HTR-8/SVneo (cell line): ENCODE measurements at regions not wholly inside any gene's neighbourhood (a gene's known extent, or its start where the extent isn't known, plus 50 kb on each side); places are given as distances from the start of the nearest gene placed in this dataset.
"Not testable (repeated sequence)": the region's sequence is repeated elsewhere in the genome, so short reads cannot be mapped to it uniquely, and the experiment has no call there.

Source experiments
- DNase-seq: peaks from one replicate; pipeline ENCODE4 v3.0.0; 2011; ENCODE audit warnings: low spot score, mixed read lengths; ENCODE audit not compliant: insufficient read length
- FAIRE-seq: peaks from 2 replicates; lab custom pipeline; 2011; peaks lifted over from hg19 to GRCh38; lab: Jason Lieb, UNC

DNA sequence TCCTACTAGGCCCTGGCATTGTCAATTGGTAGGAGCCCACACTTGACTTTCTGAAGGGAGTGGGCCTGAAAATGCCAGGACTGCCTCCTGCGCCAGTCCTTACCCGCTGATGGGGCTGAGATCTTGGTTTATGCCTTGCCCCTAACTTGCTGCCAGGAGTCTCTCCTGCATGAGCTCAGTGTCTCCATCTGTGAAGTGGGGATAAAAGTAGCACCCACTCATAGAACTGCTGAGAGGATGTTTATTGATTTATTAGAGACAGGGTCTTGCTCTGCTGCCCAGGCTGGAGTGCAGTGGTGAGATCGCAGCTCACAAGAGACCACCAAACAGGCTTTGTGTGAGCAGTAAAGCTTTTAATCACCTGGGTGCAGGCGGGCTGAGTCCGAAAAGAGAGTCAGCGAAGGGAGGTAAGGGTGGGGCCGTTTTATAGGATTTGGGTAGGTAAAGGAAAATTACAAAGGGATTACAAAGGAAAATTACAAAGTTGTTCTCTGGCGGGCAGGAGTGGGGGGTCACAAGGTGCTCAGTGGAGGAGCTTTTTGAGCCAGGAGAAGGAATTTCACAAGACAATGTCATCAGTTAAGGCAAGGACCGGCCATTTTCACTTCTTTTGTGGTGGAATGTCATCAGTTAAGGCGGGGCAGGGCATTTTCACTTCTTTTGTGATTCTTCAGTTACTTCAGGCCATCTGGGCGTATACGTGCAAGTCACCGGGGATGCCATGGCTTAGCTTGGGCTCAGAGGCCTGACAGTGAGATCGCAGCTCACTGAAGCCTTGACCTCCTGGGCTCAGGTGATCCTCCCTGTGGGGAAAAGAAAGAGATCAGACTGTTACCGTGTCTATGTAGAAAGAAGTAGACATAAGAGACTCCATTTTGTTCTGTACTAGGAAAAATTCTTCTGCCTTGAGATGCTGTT lies 93.7 kb downstream of the LSM3 start:
- DNase-seq: not testable (repeated sequence)

DNA sequence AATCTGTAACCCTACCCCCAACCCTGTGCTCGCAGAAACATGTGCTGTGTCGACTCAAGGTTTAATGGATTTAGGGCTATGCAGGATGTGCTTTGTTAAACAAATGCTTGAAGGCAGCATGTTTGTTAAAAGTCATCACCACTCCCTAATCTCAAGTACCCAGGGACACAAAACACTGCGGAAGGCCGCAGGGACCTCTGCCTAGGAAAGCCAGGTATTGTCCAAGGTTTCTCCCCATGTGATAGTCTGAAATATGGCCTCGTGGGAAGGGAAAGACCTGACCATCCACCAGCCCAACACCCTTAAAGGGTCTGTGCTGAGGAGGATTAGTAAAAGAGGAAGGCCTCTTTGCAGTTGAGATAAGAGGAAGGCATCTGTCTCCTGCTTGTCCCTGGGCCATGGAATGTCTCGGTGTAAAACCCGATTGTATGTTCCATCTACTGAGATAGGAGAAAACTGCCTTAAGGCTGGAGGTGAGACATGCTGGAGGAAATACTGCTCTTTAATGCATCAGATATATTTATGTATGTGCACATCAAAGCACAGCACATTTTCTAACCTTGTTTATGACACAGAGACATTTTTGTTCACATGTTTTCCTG lies 94.4 kb downstream of the LSM3 start:
- FAIRE-seq, DNase-seq: not testable (repeated sequence)

More for the DNA sequence above, 93.7 kb downstream of the LSM3 start:
- FAIRE-seq: not testable (repeated sequence)

DNA sequence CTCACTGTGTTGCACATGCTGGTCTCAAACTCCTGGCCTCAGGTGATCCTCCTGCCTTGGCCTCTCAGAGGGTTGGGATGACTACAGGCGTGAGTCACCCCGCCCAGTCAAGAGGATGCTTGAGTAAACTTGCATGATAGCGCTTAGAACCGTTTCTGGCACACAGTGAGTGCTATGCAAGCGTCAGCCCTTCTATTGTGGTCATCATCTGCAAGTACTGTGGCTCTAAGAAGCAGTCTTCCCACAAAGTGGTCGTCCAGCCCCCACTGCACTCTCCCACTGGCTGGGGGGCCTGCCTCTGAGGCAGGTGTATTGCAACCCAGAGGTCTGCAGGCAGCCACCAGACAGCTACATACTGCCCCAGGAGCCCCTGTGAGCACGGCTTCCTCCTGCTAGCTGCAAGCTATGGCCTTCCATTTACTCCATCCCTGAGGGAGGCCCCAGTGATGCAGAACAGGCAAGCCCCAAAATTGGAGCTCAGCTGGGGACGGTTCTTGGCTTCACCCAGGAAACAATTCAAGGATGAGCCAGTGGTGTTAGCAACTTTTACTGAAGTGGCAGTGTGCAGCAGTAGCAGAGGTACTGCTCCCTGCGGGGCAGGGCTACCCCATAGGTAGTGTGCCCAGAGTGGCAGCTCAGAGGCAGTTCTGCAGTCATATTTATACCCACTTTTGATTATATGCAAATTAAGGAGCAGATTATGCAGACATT lies 95.4 kb downstream of the LSM3 start:
- FAIRE-seq (no peak), DNase-seq (no peak)

DNA sequence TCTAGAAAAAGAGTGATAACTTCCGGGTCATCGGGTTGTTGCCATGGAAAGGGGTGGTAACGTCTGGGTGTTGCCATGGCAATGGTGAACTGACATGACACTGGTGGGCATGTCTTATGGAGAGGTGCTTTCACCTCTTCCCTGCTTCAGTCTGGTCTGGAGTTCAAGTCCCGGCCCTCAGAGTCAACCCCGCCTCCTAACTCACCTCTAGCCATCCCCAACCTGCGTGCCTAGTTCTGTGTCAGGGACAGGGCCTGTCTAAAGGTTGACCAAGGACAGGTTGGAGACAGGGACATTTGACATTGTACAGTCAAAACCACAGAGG lies 96.0 kb downstream of the LSM3 start:
- no peak for DNase-seq
- FAIRE-seq: no peak

DNA sequence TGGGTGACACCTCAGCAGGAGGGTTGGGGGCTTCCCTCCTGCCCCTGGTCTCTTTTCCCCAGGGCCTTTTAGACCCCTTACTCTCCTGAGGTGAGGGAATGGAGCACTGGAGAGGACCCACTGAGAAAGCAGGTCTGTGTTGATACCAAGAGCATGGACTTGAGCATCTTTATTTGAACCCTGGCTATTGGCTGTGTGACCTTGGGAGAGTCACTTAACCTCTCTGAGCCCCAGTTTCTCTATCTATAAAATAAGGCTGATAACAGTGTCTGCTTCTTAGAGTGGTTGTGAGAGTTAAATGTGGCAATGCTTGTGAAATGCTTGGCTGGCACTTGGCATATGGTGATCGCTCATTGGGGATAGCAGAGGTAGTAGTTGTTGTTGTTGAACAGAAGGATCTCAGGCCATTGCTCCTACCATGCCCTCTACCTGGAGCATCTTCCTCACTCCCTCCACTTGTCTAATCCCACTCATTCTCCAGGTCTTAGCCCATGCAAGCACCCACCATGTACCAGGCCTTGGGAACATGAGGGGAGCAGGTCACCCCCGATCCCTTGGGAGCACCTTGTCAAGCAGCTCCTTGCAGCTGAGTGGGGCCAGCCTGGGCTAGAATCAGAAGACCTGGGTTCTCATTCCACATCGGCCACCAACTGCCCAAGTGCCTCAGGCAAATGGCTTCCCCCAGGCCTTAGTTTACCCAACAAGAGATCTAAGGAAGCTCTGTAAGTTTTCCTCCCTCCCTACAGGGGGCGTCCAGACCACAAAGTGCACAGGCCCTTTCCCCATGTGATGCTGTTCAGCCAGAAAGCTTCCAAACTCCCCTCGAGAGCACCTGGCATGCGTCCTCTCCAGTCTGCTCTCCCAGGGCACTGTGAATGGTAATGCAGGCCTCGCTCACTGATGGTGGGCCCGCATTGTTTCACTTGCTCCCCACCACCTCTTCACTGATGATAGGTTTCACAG lies 96.7 kb downstream of the LSM3 start:
- no peak for FAIRE-seq

DNA sequence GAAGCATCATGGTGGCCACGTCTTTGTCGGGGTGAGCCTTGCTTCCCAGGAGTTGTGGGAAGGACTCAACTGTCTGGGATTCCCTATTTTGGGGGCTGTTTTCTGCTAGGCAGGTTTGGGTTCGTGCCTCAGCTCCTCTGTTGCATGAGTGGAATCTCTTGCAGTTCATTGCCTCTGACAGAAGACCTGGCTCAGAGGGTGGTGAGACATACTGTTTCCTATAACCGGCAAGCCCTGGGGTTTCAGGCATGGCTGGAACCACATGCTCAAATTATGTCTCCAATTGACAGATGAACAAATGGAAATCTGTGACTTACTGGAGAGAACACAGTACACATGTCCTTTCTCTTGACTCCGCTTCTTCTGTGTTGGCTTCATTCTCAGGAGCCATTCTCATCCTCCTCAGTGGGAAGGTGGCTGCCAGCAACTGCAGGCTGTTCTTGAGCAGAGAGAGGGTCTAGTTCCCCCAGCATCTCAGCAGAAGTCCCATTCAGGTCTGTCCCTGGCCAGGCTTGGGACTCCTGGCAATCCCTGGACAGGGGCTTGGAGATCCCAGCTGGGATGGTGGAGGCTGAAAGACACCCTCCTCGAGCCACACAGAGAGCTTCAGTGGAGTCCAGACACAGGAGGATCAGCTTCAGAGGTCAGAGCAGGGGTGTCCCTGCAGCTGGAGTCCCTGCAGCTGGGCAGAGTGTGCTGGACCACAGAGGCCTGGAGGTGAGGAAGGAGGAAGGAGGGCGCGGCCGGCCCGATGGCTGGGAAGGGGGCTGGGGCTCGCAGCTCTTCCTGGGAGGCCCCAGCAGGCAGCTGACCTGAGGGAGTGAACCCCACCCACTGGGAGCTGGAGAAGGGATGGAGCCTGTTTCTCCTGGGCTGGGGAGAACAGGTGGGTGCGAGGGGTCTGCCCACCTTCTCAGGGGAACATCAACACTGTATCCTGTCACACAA lies 97.6 kb downstream of the LSM3 start:
- DNase-seq: no peak
- no peak for FAIRE-seq

More for the DNA sequence above, 96.7 kb downstream of the LSM3 start:
- DNase-seq: no peak

DNA sequence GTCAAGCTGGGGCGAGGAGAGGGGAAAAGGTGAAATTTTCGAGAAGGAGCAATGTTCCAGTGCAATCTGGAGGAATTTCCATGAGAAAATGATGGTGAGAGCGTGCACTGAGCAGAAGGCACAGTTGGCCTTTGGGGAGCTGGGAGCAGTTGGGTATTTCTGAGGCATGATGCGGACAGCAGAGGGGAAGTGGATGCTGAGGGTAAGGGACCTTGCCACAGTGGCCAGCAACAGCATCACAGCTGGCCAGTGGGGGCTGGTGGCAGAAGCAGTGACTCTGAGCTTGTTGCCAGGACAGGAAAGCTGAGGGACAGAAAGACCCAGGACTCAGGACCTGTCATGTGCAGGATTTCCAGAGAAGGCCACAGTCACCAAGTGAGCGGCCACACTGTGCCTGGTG lies 98.9 kb downstream of the LSM3 start:
- FAIRE-seq: no peak
- DNase-seq: no peak

DNA sequence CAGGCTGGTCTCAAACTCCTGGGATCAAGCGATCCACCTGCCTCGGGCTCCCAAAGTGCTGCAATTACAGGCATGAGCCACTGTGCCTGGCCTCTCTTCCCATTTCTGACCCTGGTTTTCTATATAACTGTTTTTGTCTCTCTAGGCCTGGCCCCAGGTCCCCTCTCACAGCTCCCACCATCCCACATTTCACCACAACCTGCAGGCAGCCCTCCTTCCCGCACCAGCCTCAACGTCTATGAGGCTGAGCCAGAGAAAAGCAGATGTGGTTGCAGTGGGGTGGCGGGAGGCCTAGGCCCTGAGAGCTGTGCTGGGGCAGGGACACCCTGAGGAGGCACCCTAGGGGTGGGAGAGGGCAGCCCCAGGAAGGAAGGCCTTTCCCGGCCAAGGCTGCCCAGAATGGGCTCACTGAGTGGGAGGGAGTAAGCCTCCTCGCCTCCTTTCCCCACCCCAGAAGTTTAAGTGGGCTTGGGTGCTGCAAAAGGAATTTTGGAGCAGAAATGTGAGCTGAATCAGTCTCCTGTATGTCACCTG lies 99.7 kb downstream of the LSM3 start:
- no peak for FAIRE-seq
- no peak for DNase-seq

DNA sequence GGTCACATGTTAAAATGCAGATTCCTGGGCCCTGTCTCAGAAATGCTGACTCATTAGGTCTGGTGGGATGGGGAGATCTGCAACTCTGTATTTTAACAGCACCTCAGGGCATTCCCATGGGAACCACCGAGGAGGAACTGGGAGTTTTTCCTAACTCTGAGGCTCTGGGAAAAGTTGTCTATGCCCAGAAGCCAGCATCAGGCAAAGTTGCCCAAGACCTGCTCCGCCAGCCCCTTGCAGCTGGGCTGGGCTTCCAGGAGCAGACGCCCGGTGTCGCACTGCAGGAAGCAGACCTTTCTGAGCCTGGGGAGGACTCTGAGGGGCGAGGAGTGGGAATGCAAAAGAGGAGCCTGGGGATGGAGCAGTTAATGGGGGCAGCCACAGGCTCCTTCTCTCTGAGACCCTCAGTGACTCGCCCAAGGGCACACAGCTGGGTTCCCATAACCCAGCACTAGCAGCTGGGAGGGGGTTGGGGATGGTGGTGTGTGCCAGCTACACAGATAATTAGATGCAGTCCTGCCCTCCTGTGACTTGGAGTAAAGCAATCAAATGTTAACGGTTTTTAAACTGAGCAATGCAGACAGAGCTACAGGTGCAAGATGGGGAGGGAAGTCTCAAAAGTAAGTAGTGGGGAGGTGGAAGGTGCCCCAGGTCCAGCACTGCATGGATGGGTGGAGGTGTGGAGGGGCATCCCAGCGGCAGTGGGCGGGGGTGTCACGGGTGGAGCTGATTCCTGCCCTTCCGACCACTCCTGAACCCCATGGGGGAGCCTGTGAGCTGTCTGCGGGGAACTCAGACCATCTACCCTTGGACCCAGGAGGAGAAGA lies 100.4 kb downstream of the LSM3 start:
- FAIRE-seq: no peak
- no peak for DNase-seq

DNA sequence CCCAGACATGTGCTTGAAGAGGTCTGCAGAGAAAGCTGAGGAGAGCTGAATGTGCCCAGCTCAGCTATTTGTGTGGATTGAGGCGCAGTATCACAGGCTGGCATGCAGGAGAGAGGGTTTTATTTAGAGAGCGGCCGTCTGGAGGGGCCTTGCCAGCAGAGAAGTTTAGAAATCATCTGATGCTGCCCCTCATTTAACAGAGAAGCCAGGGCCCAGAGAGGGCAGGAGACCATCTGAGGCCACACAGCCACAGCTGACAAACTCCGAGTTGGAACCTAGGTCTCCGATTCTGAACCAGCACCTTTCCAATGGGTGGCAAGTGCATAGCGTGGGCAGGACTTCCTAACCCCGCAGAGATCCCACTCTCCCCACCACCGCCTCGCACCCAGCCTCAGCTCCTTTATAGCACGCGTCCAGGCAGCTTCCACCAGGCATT lies 101.0 kb downstream of the LSM3 start:
- no peak for DNase-seq
- FAIRE-seq: no peak

DNA sequence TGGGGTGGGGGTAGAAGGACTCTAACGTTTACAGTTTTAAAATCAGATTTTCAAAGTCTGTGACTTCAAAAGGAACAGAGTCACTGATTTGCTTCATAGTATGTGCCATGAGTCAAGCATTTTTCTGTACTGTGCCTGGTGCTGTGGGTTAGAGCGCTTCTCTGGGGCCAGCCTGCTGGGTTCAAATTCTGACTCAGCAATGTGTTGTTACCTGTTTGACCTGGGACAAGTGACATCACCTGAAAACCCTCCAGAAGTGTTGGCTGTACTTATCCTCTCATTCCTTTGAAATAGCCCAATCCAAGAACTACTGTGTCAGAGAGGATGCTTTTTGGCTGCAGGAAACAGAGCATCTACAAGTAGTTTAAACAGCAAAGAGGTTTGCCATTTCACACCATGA lies 101.7 kb downstream of the LSM3 start:
- DNase-seq (no peak), FAIRE-seq (no peak)

DNA sequence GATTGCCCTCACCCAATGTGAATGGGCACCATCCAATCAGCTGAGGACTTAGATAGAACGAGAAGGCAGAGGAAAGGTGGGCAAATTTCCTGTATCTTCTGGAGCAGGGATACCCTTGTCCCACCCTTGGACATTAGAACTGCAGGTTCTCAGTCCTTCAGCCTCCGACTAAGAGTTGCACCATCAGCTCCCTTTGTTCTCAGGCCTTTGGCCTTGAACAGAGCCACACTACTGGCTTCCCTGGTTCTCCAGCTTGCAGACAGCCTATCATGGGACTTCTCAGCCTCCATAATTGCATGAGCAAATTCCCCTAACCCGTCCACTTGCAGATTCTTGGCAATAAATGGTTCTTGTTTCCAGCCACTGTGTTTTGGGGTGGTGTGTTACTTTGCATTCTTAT lies 102.4 kb downstream of the LSM3 start:
- DNase-seq (no peak), FAIRE-seq (no peak)

DNA sequence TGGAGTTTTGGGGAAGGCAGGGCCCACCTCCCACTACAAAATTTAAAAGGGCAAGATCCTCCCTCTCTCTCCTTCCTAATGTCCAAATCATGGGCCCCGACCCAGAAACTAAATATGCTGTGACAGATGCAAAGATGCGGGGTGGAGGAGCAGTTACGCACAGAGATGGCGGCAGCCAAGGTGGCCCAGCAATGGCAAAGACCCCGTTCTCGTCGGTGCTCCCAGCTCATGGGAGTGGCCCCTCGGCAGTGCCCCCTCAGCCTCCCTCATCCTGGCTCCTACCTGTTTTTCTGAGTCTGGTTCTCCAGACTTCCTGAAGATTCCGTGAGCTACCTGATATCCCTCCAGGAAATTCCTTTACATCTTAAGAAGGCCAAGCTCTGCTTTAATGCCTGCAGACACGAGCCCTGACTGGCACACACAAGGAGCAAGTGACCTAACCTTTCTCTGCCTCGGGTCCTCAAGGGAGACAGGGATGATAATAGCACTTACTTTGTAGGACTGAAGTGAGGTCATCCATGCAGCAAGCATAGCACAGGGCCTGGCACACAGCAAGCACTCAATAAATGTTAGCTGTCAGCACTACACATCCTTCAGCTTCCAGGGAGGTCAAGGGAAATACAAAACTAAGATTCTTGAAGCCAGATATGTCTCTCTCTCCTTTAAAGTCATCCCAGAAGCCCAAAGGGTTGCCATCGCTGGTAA lies 103.5 kb downstream of the LSM3 start:
- no peak for FAIRE-seq

DNA sequence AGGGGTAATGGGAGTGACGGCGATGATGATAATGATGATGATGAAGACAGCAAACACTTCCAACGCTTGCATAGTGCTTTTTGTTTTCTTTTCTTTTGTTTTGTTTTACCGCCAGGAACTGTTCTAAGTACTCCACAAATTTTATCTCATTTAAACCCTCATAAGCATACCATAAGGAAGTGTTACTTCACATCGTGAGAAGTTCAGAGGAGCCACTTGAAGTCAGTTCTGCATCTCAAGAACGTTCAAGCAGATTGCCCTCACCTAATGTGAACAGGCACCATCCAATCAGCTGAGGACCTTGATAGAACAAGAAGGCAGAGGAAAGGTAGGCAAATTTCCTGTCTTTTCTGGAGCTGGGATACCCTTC lies 104.1 kb downstream of the LSM3 start:
- no peak for DNase-seq

More for the DNA sequence above, 103.5 kb downstream of the LSM3 start:
- no peak for DNase-seq

DNA sequence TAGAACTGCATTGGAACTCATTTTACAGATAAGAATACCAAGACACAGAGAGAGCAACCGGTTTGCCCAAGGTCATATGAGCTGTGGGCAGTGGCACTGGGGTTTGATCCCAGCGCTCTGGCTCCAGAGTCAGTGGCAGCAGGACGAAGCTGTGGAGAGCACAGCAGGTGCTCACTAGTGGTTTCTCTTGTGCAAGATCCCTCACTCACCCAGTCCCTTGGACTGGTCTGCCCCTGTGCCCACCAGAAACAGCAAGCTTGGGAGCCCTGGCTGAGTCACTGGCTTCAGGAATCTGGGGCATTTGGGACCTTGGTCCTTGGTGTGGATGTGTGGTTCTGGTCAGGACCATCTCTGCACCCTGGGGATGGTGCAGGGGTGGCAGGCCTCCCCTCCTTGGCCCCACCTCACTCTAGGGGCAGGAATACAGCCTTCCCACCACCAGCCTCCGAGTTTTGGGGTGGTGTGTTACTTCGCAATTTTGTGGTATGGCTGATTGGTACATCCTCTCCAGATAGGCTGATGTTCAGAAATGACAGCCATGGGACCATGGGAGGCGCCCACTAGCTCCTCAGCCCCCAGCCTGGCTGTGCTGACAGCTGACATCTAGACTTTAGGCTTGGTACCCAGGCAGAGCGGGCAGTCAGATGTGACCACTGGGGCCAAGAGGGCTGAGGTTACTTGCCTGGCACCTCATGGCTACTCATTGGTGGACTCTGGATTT lies 104.6 kb downstream of the LSM3 start:
- no peak for DNase-seq
- FAIRE-seq: no peak

More for the DNA sequence above, 104.1 kb downstream of the LSM3 start:
- FAIRE-seq: no peak

DNA sequence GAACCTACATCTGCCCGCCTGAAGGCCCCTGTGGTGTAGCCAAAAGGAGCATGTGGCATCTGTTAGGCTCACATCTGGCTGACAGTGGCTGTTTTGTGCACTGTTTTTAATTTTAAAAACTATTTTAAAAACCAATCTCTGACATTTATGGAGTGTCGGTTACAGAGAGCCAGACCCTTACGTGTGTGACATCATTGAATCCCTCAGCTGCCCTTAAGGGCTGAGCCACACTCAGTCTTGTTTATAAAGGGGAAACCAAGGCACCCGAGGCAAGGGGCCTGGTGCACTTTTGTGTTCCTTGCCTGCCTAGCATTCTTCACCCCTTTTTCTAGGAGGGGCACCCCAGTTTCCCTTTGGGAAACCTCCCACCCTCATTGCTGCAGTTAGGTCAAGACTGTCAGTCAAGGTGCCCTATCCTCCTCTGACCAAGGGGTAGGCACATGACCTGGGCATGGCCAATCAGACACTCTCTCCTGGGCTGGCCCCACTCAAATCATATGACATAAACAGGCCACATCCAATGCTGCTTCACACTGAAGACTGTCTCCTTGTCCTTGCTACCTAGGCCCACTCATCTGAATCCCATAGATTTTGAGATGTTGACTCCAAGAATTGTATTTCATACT lies 105.3 kb downstream of the LSM3 start:
- FAIRE-seq (no peak), DNase-seq (no peak)
